OCI-LY7 (cell line): ENCODE measurements at regions not wholly inside any gene's neighbourhood (a gene's known extent, or its start where the extent isn't known, plus 50 kb on each side); places are given as distances from the start of the nearest gene placed in this dataset.

Source experiments
- CTCF ChIP-seq: fragments of 200-600 bp; sonication (generic); conservative IDR thresholded peaks from 2 replicates; pipeline ENCODE4 v1.5.1; 2014; ENCODE audit warnings: mild to moderate bottlenecking, antibody characterized with exemption, low read length, moderate library complexity, mixed read lengths
- EZH2phosphoT487 ChIP-seq: fragments of 200-600 bp; sonication (generic); IDR thresholded peaks from 2 replicates; pipeline ENCODE4 v1.6.1; 2018; ENCODE audit warnings: low read depth, borderline replicate concordance, mild to moderate bottlenecking, mixed run types, antibody characterized with exemption, low read length, moderate library complexity, mixed read lengths

- TF ChIP-seq EZH2phosphoT487, result no peak
- no peak for TF ChIP-seq CTCF
Observed at GRCh38 chr6:140043762-140044378, 669.4 kb upstream of the CITED2 start.
